CMK (cell line): ENCODE measurements at regions not wholly inside any gene's neighbourhood (a gene's known extent, or its start where the extent isn't known, plus 50 kb on each side); places are given as distances from the start of the nearest gene placed in this dataset.

Experiments used
- DNase-seq: peaks from one replicate; pipeline ENCODE4 v3.0.0-alpha.2; 2010; ENCODE audit warnings: low read depth

DNA sequence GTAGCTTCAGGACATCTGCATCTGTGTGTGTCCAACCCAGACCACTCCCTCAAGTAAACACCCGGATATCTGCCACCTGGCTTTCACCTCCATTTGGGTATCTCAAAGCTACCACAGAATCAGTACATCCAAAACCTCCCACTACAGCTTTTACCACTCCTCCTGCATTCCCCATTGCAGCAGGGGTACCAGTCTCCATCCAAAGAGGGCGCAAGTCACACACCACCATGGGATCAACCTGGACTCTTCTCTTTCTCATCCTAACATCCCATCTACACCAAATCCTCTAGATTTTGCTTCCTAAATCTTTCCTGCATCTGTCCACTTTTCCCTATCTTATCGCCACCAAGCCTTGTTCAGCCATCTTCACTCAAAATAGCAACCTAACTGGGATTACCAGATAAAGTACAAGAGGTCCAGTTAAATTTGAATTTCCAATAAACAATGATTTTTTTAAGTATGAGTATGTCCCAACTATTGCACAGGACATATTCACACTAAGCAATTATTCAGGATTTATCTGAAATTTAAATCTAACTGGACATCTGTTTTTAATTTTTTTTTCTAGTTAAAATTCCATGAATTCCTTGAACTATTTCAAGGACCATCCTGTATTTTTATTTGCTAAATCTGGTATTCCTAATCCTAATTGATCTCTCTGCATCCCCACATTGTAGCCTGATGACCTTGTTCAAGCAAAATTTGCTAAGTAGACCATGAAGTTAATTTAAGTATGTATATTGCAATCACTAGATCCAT, 164.3 kb upstream of the MLN start:
- no peak for DNase-seq

DNA sequence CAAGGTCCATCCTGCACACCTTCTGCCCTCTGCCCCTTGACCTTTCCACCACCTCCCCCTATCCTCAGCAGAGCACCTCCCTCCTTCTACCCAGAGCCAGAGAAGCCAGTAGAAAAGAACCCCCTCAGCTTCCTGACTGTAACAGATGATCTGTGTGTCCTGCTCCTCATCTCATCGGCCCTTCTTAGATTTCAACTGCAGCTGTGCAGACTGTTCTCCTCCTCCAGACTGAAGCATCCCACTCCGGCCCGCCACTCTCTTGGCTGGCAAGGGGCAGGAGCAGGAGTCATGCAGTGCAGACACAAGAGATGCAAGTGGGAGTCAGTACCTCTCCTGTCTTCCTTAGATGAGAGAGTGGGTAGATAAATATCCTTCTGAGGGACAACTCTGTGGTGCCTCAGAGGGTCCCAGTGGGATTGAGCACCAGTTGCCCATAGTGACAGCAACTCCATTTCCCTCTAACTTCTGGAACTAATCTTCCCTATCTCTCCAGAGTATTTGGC, 163.5 kb upstream of the MLN start:
- DNase-seq, result no peak

DNA sequence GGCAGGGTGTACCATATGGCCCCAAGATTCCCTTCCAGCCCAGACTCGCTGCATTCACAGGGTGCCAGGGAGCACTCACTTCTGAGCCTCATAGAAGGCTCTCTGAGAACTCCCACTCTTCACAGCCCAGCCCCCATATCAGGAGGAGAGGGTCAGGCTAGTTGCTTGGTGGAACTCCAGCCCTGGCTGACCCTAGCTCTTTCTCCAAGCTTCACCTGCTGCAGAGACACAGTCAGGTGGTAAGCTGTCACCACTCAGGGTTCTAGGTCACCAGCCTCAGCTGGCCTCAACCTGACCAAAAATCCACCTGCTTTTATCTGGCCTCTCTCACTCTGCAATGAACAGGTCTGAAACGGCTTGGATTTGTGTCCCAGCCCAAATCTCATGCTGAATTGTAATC, 162.7 kb upstream of the MLN start:
- no peak for DNase-seq

DNA sequence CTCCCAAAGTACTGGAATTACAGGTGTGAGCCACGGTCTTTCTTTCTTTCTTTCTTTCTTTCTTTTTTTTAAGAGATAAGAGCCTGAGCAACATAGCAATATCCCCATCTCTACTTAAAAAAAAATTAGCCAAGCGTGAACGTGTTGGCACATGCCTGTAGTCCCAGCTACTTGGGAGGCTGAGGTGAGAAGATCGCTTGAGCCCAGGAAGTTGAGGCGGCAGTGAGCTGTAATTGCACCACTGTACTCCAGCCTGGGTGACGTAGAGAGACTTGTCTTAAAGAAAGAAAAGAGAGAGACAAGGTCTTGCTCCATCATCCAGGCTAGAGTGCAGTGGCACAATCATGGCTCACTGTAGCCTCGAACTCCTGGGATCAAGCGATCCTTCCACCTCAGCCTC, 162.0 kb upstream of the MLN start:
- no peak for DNase-seq

- no peak for DNase-seq
Measured at GRCh38 chr6:33964387-33964786, 160.6 kb upstream of the MLN start.

GRCh38 chr6:33963136-33963750, 159.4 kb upstream of the MLN start:
- DNase-seq, result no peak

DNA sequence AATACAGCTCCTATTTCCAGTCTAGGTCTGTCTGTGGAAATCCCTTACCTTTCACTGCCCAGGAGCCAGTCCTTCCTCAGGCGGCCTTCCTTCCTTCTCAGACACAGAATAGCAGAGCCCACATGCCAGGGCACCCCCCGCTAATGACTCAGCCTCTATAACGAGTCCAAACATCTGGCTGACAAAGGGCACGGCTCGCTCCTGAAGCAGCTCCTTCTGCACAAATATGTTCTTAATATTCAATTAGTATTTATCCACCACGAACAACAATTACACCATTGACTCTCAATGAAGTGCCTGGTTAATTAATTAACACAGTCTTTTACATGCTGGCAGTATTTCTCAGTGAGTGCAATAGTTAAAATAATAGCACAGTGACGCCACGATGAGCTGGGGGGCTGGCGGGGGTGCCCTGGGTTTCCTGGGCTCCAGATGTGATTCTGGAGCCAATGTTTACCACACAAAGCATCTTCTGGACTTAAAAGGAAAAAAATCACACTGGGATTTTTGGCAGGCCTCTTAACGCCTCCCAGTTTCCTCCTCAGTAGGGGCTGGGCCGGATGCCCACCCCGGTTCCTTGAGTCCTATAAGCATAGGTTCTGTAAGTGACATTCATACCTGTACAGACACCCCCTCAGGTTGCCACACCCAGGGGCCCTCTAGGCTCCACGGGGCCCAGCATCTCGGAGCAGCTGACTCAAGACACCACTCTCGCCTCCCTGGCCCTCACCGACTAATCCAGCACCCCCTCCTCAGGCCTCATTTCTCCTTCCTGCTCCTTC, 158.6 kb upstream of the MLN start:
- DNase-seq, result no peak

- no peak for DNase-seq
Measured at GRCh38 chr6:33961691-33962090, 157.9 kb upstream of the MLN start.

- no peak for DNase-seq
Measured at GRCh38 chr6:33960345-33961313, 156.8 kb upstream of the MLN start.

DNA sequence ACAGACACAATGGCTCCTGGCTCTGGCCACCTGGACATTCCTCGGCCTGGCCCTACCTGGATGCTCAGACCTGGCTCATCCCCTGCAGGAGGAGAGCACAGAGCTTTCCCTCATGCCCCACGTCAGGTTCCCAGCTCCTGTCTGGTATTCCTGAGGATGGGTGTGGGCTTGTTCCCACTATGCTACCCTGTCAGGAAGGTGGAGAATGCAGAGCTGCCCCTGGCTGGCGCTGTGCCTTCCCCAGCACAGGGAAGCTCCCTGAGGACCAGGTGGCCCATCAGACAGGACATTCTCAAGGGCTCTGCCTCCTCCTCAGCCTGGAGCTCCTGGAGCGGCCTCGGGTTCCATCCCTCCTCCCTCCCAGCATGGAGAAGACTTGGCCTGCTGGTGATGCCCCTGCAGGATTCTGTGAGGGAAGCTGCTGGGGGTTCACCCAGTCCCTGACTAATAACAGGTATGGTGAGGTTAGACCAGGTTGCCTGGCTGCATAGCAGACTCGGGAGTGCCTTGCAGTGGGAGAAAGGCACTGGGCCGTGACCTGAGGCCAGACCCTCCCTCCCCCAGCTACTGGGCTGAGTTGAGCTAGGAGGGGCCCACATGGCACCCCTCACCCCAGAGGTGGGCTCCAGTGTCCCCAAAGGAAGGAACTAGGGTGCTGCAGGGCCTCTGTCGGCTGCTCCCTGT, 156.0 kb upstream of the MLN start:
- no peak for DNase-seq

- DNase-seq, result no peak
Measured at GRCh38 chr6:33959329-33959651, 155.5 kb upstream of the MLN start.

DNA sequence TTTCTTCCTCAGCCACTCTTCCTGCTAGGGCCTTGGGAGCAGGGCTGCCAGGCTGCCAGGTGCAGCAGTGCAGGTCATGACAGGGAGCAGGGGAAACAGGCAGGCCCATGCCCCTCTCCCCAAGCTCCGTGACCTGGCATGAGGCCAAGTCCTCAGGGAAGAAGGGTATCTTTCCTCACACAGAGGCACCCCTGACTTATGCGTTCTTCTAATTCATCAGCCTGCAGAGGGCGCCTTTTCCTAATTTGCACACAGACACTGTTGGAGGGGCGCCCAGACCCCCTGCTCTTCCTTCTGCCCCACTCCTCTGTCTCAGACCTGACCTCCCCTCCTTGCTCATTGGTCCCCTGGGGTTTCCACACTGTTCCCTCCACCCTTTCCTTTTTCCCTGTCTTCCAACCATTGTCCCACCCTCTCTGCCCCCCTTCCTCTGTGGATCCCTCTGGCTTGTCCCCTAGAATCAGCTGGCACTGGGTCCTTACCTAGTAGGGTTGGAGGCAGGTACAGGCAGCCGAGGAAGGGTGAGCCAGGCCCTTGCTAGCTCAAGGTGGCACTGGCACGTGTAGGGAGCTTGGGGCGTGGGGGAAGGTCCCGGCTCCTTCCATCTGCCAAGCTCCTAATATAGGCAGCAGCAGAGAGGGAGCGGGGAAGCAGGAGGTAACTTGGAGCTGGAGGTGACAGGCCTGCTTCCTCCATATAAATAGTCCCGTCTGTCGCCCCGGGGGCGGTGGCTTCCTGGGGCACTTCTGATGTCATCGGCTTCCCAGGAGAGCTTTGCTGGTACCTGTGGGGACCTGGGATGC, 154.9 kb upstream of the MLN start:
- no peak for DNase-seq

GRCh38 chr6:33957892-33958525, 154.2 kb upstream of the MLN start:
- DNase-seq, result no peak

- no peak for DNase-seq
Measured at GRCh38 chr6:33957131-33957891, 153.5 kb upstream of the MLN start.

GRCh38 chr6:33956206-33956605, 152.4 kb upstream of the MLN start:
- DNase-seq, result no peak

- no peak for DNase-seq
Measured at GRCh38 chr6:33955566-33955965, 151.8 kb upstream of the MLN start.

GRCh38 chr6:33954453-33954852, 150.7 kb upstream of the MLN start:
- DNase-seq, result no peak

DNA sequence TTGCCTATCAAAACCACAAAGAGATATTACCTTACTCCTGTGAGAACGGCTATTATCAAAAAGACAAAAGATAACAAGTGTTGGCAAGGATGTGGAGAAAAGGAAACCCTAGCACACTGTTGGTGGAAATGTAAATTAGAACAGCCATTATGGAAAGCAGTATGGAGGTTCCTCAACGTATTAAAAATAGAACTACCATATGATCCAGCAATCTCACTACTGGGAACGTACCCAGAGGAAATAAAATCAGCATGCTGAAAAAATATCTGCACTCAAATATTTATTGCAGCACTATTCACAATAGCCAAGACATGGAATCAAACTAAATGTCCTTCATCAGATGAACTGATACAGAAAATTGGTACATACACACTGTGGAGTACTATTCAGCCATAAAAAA, 149.4 kb upstream of the MLN start:
- DNase-seq, result no peak

DNA sequence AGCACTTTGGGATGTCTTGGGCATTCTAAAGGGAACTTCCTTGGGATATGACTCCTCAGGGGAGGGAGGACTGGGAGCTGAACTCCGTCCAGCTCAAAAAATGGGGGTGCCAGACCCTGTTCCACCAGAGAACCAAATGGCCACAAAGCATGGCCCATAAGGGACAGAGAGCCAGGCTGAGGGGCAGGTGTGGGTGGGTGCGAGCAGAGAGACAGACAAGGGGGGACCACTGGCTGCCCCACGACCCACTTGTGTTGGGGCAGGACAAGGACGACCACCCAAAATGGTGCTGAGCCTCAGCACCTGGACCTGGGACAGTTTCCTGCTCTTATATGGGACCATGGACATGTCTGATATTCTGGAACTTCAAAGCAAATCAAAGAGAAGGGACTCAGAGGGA, 148.2 kb upstream of the MLN start:
- DNase-seq, result no peak
